Right kidney (tissue), 1 donor: ENCODE measurements at regions not wholly inside any gene's neighbourhood (a gene's known extent, or its start where the extent isn't known, plus 50 kb on each side); places are given as distances from the start of the nearest gene placed in this dataset.

Experiments
- DNase-seq: peaks from one replicate; pipeline ENCODE4 v3.0.0-alpha.2; 2016

DNA sequence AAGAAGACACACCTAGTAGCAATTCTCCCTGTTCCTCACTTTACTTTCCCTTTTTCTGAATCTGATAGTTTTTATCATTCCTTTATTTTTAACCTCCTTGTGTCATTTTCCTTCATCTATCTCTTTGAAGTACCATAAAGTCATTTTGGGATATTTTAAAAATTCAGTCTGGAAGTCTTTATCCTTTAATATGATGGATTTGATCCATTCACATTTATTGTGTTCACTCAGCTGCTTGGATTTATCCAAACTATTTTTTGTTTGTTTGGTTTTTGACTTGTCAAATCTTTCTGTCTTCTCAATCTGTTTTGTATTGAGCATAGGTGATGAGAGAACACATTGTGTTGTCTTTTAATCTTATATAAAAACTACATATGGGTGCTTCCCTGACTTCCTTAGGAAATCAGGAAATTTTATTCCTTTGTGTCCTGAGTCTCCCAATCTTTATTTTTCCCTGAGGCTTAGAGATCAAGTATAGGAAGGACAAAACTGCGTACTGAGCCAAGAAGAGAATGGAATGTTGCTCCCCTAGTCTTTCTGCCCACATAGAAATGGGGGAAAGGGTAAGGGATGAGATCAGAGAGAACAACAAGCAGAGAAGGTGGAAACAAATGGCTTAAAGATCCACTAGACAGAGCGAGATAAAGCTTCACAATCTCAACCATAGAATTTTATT lies 132.7 kb upstream of the HABP2 start:
- no peak for DNase-seq

DNA sequence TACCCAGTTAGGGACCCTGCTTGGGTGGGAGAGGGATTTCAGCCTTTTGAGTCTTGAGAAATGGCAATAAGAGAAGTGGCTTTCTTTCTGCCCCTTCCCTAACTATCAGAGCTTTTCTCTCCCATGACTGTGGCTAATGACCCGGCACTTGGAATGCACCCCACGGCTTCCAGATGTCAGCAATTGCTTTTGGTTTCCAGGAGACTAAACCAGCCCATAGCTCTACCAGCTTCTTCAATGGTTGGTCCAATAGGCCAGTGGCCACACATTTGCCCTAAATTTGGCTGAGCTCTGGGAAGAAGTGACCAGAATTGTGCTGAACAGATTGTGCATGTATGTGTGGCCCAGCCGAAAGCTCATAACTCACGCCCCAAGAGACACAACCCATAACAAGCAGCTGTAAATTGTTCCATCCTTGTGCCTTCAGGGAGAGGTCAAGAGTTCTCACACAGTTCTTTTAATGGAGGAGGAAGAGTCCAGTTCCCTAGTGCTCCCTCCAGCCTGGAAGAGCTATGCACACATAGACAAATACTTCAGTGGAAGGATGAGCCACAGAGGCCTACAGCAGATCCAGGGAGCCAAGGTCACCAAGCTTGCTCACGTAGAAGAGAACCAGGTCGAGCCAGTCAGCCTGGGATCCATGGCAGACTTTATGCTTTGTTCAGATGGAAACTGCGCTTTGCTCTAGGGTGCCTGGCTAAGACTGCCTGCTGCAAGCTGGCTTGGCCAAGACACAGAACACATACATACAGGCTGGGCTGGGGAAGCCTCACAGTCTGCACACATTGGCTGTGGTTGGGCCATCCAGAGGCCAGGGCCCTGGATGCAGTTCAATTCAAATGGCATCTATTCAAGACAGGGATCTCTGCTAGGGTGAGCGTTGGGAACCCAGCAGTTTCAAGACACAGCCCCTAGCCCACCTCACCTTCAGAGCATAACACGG lies 131.8 kb upstream of the HABP2 start:
- no peak for DNase-seq

GRCh38 chr10:113422371-113422770 lies 130.5 kb upstream of the HABP2 start:
- DNase-seq: no peak

- no peak for DNase-seq
These were observed 128.7 kb upstream of the HABP2 start for GRCh38 chr10:113423981-113424721.

- no peak for DNase-seq
These were observed 127.8 kb upstream of the HABP2 start for GRCh38 chr10:113425008-113425407.

- DNase-seq: peak; percentile 12
These were observed 127.3 kb upstream of the HABP2 start for GRCh38 chr10:113425541-113425951.

DNA sequence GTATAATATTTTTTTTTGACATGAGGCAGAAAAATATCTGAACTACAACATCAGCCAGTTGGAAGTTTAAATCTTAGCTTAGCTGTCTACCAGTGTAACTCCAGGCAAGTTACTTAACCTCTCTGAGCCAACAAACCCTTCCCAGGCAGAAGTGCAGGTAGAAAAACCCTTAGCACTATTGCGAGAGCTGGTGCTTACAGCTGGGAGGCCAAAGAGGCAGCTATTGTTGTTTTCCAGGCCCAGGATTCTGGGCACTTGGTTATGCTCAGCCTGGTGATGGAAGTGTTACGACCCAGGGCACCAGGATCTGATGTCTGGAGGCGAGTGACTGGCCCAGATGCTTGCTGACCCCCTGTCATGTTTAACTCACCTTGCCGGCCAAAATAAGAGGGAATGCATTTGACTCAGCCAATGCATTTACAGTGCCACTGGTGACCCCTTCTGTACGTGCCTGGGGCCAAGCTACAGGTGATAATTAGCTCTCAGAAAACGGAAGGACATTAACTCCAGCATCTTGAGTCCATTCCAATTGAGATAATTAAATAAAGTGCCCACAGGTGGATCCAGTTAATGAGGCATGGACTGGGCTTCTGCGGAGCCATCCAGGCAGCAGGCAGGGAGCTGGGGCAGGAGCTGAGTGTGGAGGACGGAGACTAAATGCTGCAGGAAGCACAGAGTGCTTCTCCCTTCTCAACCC lies 126.5 kb upstream of the HABP2 start:
- no peak for DNase-seq

- no peak for DNase-seq
These were observed 125.6 kb upstream of the HABP2 start for GRCh38 chr10:113427236-113427735.

- no peak for DNase-seq
These were observed 124.9 kb upstream of the HABP2 start for GRCh38 chr10:113427811-113428558.

DNA sequence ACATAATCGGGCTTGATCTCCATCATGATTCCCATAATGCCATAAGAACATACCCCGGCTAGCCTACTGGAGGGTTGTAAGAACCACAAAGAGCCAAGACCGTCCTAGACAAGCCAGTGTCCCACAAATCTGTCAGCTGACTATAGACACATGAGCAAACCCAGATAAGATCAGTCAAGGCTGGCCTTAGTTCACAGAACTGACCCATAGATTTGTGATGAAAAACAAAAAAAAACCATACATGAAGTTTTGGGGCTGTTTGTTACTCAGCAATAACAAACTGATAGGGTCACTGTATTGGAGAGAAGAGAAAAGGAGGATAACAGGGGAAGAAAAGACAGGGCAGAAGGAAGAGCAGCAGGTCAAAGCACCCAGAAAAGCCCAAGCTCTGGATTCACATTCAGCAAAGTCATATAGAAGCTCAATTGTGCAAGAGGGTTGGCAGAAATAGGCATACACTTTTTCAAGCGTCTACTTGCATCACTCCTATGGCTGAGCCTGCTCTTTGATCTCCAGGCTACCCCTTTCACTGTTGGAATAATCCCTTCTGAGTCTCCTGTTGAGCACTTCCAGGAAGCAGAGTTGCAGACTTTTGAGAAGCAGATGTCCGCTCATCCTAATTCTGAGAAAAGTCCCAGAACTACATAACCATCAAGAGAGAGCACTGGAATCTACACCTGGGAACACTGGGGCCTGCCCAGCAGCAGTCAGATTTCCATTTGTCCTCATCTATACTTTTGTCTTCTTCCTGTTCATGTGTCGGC lies 122.0 kb upstream of the HABP2 start:
- DNase-seq: no peak

DNA sequence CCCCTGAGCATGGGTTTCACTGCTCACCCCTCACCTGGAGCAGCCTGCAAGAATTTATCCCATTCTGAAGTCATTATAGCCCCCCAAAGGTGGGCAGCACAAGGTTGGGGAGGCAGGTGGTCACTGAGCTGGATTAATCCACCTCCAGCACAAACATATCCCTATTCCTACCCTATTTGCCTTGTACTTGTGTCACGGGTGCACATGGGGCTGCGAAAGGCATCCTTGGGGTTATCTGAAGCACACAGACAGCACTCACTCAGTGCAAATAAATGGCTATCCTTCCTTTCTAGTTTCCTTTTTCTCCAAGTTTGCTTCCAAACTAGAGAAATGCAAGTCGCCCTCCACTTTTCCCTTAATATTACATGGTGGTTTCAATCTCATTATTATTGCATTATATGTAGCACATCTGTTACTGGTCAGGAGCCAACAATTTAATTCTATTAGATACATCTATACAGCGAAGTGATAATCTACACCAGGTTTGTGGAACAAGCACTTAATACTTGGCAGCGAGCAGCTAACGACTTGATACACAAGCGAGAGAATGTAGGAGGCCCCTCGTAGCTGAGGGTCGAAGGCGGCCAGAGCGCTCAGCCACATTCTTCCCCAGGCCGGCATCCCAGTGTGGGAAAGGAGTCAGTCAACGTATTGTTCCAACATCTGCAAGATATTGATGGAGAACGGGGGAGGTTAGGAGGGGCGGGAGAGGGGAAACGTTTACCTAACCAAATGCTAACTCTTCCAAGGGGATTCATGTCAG lies 121.3 kb upstream of the HABP2 start:
- DNase-seq: no peak

DNA sequence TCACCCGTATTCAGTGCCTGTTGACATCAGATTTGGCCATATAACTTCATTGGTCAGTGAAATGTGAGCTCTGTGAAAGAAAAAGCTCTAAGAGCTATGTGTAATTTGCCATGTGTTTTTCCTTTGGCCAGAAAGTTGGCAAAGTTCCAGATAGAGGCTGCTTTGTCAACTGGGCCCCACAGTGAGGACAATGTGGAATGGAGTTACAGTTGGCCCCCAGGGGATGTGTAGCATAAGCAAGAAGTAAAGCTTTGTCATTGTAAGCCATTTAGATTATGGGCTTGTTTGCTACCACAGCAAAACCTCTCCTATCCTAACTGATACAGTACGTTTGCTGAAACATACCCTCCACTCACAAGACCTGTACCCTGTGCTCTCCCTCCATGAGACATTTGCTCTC lies 119.1 kb upstream of the HABP2 start:
- DNase-seq: no peak

- no peak for DNase-seq
These were observed 118.5 kb upstream of the HABP2 start for GRCh38 chr10:113434315-113434714.

DNA sequence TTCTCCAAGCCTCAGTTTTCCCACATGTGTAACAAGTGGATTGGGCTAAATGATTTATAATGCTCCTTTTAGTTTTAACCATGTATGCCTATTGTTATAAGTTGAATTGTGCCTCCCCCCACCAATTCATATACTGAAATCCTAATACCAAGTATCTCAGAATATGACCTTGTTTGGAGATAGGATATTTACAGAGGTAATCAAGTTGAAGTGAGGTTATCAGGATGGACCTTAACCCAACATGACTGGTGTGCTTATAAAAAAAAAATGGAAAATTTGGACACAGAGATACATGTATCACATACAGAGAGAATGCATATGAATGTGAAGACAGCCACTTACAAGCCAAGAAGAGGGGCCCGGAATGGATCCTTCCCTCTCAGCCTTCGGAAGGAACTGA lies 117.9 kb upstream of the HABP2 start:
- no peak for DNase-seq

DNA sequence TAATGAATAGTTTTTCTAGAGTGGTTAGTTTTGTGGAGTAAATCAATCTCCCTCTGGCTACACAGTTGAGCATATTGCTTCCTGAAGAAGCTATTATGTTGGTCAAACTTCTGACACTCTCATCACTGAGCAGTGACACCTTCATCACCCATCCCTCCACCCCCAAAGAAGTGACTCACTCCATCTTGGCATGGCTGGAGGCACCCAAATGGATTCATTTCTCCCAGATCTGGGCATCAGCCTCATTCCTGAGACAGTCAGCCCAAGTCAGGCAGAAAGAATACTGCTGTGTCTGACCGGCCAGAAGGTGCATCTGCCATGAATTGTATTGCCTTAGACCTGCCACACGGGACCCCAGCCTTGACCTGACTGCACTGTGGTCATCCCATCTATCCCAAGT lies 117.0 kb upstream of the HABP2 start:
- no peak for DNase-seq

GRCh38 chr10:113436851-113437250 lies 116.0 kb upstream of the HABP2 start:
- no peak for DNase-seq

GRCh38 chr10:113438652-113439051 lies 114.2 kb upstream of the HABP2 start:
- DNase-seq: no peak

GRCh38 chr10:113441220-113441619 lies 111.6 kb upstream of the HABP2 start:
- DNase-seq: no peak

- no peak for DNase-seq
These were observed 111.1 kb upstream of the HABP2 start for GRCh38 chr10:113441686-113442270.
